GM21723 (cell line): ENCODE measurements at regions not wholly inside any gene's neighbourhood (a gene's known extent, or its start where the extent isn't known, plus 50 kb on each side); places are given as distances from the start of the nearest gene placed in this dataset.
"Not testable (repeated sequence)": the region's sequence is repeated elsewhere in the genome, so short reads cannot be mapped to it uniquely, and the experiment has no call there.

Experiments used
- ATAC-seq: cut with Tn5 transposase; IDR thresholded peaks from one replicate; pipeline ENCODE4 v1.9.1; 2021; ENCODE audit warnings: mild to moderate bottlenecking, moderate library complexity; ENCODE audit not compliant: unreplicated experiment

GRCh38 chr14:105620865-105621471, 94.6 kb downstream of the TMEM121 start:
- ATAC-seq, result not testable (repeated sequence)

GRCh38 chr14:105621479-105622328, 95.3 kb downstream of the TMEM121 start:
- ATAC-seq, result not testable (repeated sequence)

DNA sequence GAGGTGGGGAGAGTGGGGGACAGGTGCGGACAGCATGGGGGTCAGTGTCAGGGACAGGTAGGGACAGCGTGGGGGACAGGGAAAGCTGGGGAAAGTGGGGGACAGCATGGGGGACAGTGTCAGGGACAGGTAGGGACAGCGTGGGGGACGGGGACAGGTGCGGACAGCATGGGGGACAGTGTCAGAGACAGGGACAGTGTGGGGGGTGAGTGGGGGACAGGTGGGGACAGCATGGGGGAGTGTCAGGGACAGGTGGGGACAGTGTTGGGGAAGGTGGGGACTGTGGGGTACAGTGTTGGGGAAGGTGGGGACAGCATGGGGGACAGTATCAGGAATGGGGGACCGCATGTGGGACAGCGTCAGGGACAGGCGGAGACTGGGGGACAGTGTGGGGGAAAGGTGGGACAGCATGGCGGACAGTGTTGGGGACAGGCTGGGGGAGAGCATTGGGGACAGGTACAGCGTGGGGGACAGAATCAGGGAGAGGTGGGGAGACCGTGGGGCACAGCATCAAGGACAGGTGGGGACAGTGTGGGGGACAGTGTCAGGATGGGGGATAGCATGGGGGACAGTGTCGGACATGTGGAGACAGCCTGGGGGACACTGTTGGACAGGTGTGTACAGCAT, 96.1 kb downstream of the TMEM121 start:
- no peak for ATAC-seq

DNA sequence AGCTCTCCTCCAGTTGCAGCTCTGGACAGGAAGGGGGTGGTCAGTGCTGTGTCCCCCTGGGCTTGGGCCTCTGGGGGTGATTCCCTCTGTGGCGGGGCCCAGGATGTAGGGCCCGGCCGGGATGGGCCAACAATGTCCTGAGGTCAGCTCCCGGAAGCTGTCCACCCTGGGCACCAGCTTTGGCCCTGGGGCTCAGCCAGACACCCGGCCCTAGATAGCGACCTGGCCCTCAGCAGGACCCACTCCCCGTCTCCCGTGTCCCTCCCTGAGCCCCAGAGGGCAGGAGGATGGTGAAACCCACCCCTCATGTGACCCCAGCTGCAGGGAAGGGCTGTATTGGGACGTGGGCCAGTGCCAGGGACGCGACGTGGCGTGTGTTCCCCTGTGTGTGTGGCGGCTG, 96.8 kb downstream of the TMEM121 start:
- ATAC-seq, result not testable (repeated sequence)

GRCh38 chr14:105624346-105624745, 98.0 kb downstream of the TMEM121 start:
- not testable (repeated sequence) for ATAC-seq

DNA sequence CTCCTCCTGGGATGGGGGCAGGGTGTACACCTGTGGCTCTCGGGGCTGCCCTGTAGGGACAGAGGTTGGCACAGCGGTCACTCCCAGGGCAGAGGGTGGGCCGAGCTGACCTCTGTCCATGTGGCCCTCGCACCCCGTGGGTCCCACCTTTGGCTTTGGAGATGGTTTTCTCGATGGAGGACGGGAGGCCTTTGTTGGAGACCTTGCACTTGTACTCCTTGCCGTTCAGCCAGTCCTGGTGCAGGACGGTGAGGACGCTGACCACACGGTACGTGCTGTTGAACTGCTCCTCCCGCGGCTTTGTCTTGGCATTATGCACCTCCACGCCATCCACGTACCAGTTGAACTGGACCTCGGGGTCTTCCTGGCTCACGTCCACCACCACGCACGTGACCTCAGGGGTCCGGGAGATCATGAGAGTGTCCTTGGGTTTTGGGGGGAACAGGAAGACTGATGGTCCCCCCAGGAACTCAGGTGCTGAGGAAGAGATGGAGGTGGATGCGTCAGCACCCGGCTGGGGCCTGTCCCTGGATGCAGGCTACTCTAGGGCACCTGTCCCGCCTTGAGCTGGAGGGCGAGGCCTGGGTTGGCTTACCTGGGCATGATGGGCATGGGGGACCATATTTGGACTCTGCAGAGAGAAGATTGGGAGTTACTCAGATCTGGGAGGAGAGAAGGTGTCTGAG, 98.5 kb downstream of the TMEM121 start:
- ATAC-seq, result not testable (repeated sequence)

- not testable (repeated sequence) for ATAC-seq
These were observed 99.1 kb downstream of the TMEM121 start for GRCh38 chr14:105625448-105625847.

DNA sequence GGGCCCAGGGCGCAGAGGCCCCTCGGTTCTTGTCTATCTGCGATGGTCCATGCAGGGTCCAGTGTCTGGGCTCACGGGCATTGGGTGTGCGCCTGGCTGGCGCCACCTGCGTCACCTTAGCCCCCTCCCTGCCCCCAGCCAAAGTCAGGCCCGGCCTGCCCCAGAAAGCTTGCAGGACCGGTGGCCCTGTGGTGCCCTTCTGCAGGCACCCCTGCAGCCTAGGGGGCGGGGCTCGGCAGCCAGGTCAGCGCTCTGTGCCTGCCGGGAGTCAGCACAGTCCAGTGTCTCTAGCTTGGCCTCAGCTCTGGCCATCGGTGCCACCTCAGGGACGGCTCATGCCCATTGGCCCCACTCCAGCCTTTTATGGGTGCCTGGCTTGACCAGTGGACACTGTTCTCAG, 99.7 kb downstream of the TMEM121 start:
- not testable (repeated sequence) for ATAC-seq

GRCh38 chr14:105626651-105627050, 100.3 kb downstream of the TMEM121 start:
- not testable (repeated sequence) for ATAC-seq

GRCh38 chr14:105627287-105627686, 100.9 kb downstream of the TMEM121 start:
- ATAC-seq, result not testable (repeated sequence)

DNA sequence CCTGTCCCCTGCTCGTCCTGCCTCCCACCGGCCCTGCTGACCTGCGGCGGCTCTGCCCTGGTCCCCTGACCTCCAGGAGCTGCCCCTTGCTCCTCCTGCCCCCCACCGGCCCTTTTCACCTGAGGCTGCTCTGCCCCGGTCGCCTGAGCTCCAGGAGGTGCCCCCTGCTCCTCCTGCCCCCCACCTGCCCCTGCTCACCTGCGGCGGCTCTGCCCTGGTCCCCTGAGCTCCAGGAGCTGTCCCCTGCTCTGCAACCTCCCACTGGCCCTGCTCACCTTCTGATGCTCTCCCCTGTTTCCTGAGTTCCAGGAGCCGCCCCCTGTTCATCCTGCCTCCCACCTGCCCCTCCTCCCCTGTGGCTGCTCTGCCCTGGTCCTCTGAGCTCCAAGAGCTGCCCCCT, 101.3 kb downstream of the TMEM121 start:
- no peak for ATAC-seq

DNA sequence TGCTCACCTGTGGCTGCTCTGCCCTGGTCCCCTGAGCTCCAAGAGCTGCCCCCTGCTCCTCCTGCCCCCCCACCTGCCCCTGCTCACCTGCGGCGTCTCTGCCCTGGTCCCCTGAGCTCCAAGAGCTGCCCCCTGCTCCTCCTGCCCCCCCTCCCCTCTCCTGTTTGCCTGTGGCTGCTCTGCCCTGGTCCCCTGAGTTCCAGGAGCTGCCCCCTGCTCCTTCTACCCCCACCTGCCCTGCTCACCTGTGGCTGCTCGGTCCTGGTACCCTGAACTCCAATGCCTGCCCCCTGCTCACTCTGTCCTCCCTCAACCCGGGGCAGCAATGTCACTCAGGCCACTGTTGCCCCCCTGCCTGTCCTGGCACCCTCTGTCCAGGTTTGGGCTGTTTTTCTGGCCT, 101.7 kb downstream of the TMEM121 start:
- ATAC-seq, result not testable (repeated sequence)

DNA sequence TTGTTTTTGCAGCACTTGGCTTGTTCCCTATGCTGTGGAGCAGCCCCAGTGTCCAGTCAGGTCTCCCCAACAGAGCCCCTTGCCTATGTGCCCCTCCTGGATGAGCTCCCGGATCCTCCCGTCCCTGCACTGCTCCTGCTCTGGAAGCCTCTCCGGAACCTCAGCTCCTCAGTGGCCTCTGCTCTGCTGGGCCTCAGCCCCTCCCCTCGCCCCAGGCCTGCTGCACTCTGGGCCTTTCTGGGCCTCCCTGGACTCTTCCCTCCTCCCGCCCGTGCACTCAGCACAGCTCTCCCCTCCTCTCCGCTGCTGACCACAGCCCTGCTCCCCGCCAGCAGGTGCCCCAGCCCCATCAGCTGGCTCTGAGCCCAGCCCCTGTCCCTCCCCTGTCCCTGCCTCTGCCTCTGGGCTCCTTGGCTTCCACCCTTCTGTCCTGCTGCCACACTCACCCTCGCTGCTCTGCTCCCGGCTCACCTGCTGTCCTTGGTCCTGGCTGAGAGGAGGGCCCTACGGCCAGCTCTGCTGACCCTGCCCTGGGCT, 102.2 kb downstream of the TMEM121 start:
- ATAC-seq, result not testable (repeated sequence)

DNA sequence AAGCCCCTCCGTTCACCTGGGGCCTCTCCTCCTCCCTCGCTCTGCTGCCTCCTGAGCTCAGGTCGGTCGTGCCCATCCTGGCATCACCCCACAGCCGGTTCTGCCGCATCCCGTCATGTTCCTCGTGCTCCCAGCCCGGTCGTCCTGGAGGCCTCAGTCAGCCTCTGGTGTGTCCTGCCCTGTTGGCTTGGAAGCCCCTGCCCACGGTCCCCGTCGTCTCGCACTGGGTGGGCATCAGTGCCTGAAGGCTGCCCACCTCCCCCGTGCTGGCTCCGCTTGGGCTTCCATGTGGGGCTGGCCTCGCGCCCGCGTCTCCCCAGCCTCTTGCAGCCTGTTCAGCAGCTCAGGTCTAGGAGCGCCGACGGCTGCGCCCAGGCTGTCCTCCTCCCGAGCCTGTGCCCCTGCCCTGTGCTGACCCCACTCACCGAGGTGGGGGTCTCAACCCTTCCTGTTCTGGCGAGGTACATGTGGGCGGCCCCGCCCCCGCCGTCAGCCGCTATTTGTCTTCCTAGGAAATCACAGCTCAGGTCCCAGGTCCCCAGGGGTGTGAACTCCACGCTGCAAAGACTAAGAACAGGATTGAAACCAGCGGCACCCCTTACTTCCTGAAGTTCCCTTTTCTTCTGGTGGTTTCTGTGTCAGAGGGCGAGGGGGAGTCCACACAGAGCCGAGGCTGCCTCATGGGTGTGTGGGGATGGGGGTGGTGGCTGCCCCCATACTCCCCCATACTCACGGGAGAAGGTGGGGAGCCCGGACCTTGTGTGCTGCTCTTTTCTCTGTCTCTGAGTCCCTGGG, 102.9 kb downstream of the TMEM121 start:
- ATAC-seq, result not testable (repeated sequence)

DNA sequence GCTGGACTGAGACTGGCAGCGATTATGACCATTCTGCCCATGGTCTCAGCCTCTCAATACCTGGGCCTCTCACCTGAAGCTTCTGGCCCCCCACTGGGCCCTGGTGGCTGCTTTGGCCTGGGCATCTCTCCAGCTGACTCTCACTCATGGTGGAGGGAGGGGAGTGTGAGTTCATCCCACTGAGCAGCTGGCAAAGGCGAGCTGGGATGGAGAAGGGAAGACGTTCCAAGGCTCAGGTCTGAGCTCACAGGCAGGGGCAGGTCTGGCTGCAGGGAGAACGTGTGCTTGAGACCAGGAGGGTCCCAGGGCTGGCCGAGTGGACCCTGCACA, 103.5 kb downstream of the TMEM121 start:
- no peak for ATAC-seq

DNA sequence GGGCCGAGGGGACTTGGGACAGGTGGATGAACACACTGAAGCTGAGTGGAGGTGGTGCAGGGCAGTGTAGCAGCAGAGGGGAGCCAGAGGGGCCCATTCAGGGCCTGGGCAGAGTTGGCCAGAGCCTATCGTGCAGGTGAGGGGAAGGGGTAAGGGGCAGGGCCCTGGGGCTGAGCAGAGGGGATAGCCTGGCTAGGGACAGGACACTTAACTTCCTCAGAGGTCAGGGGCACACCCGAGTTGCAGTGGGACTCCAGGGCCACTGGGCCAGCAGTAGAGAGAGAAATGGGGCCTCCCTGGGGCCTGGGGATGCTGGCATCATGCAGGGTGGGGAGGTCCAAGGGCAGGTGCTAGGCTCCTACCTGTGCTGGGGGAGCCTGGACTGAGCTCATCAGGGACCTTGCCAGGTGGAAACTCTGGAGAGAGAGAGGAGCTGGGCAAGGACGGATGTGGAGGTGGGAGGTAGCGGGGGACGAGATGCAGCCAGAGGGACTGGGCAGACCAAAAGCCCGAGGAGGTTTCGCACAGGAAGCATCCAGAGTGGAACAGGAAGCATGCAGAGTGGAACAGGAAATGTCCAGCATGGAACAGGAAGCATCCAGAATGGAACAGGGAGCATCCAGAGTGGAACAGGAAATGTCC, 104.0 kb downstream of the TMEM121 start:
- ATAC-seq, result not testable (repeated sequence)

GRCh38 chr14:105630935-105631779, 104.8 kb downstream of the TMEM121 start:
- ATAC-seq, result not testable (repeated sequence)

GRCh38 chr14:105632010-105632409, 105.6 kb downstream of the TMEM121 start:
- ATAC-seq, result no peak

- ATAC-seq, result not testable (repeated sequence)
These were observed 107.2 kb downstream of the TMEM121 start for GRCh38 chr14:105633596-105633995.
